Stimulated activated CD8-positive, alpha-beta memory T cell treated with anti-CD3 and anti-CD28 coated beads, Interleukin-2, amount 100 ng/mL, for 1 hour (primary cell): ENCODE measurements at regions not wholly inside any gene's neighbourhood (a gene's known extent, or its start where the extent isn't known, plus 50 kb on each side); places are given as distances from the start of the nearest gene placed in this dataset.

Experiments
- DNase-seq, 2 donors: peaks; one replicate each; pipeline ENCODE4 v3.0.0-alpha.2; 2020; ENCODE audit warnings: low read depth in 2 of 2

DNA sequence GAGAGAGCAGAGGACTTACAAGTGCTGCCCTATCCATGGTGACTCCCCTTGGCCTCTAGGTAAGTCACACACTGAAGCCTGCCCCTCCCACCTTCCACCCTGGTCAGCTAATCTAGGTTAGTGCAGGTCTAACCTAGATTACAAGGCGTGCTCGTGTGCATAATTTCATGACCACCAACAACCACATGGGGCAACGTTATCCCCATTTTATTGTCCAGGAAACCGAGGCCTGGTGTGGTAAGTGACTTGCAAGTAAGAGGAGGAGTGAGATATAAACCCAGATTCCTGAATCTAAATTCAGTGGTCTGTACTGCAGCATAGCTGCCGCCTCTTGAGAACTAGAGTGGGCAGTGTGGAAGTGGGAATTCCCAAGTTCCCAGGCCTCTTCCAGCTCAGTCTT is 171.1 kb downstream of the DAD1 start:
- DNase-seq, result no peak

- no peak for DNase-seq
Observed at GRCh38 chr14:22416193-22416592, 172.8 kb downstream of the DAD1 start.

- DNase-seq, result no peak
Observed at GRCh38 chr14:22415605-22415959, 173.4 kb downstream of the DAD1 start.

DNA sequence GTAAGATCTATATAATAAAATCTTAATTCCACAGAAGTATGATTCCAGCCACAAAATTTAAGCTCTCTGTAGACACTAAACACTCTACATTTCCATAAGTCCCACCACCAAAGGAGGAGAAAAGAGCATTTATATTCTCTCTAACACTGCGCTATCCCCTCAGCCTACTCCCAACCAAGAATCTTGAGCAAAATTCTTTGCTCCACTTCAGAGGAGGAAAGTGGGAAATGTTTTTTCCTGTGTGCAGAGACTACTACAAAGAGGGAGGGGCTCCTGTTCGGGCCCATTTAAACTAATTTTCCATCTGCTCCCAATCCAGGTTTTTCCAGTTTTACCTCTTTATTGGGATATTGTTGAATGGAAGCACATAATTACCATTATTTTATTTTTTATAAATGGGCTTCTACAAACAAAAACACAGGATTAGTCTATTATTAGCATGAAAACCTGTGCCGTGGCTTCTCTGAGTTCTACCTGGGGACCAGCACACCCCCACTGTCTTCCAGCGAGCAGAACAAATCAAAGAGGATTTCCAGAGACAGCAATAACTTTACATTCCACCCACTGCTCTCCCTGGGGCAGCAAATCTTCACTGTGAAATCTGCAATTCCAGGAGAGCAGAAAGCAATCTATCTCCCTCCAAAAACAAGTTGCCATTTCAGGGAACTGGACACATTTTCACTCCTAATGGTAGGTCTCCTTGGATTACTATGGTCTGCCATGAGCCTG is 174.0 kb downstream of the DAD1 start:
- DNase-seq, result no peak

DNA sequence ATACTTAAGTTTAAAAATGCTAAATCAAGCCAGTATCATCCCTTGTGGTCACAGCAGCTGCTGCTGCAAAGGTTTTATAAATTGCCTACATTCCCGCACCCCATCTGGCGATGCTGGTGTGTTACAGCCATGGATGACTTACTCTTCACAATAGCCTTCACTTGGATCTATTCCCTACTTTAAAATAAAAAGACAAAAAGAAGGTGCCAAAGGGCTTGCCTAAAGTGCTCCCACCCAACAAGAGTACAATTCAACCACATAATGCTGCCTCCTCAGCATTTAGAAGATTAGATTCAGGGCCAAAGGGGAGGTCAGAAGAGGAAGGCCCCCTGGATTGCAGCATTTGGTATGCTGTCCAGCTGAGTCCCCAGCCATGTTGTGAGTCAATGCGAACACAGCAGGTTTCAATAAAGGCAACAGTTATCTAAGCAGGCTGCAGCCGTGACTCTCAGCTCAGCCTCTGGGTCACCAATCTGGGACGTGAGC is 176.1 kb downstream of the DAD1 start:
- DNase-seq, result no peak

GRCh38 chr14:22411398-22412055 is 177.5 kb downstream of the DAD1 start:
- no peak for DNase-seq

GRCh38 chr14:22410497-22410896 is 178.5 kb downstream of the DAD1 start:
- no peak for DNase-seq

GRCh38 chr14:22409006-22409405 is 180.0 kb downstream of the DAD1 start:
- no peak for DNase-seq

DNA sequence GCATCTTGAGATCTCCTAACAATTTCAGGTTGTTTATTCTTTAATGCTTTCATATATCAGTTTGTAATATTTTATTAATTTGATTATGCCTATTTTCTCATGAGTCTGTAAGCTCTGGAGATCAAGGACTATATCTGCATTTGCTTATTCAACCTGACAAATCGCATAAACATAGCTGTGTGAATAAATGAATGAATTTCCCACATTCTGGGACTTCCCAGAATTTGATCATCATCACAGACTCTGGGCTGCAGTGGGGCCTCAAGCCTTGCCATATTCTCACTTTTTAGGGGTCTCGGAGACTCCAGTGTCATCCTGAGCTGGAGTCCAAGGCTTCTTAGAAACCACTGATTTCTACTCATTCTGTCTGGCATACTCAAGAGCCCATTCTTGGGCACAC is 180.5 kb downstream of the DAD1 start:
- no peak for DNase-seq

- DNase-seq, result no peak
Observed at GRCh38 chr14:22407033-22407432, 182.0 kb downstream of the DAD1 start.

- DNase-seq, result no peak
Observed at GRCh38 chr14:22405201-22405600, 183.8 kb downstream of the DAD1 start.

DNA sequence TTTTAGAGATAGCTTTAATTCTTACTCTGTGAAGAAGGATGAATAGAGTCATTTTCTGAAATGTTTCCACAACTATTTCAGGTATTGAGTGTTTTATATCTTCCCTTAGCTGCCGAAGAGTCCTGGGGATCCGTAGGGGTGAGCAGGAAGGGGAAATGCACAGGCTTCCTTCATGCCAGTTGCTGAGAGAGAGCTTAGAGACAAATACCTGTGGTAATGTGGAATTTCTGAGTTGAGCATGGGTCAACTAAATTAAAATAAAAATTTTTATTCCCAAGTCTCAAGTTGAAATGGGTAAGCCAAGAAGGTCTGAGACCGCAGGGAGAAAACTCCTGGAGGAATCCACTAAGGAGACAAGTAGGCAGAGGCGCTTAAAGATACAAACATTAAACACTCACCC is 185.7 kb downstream of the DAD1 start:
- no peak for DNase-seq

DNA sequence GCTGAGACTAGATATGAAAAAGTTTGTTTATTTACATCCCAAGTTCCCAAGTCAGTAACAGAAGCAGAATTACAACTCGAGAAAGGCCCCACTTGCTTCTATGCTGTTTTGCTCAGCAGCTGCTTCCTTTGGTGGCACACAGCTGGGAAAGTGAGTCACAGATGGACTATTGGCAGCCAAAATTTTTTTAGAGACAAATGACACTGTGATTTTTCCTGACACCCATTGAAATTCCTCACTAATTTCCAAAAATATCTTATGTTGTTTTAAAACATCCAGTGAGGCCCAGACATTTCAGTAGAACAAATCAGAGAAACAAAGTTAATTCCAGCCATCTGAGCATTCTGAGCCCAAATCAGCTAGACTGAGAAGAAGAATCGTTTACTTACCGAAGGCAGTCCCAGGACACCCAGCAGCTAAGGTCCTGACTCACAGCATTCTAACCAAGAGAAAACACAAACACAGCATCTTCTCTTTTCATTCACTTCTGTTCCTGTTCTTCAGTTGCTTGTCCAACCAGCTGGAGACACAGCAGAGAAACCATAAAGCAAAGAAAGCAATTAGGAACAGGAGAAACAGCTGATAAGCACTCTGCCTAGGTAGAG is 188.3 kb downstream of the DAD1 start:
- DNase-seq, result no peak

- no peak for DNase-seq
Observed at GRCh38 chr14:22399776-22400175, 189.2 kb downstream of the DAD1 start.

DNA sequence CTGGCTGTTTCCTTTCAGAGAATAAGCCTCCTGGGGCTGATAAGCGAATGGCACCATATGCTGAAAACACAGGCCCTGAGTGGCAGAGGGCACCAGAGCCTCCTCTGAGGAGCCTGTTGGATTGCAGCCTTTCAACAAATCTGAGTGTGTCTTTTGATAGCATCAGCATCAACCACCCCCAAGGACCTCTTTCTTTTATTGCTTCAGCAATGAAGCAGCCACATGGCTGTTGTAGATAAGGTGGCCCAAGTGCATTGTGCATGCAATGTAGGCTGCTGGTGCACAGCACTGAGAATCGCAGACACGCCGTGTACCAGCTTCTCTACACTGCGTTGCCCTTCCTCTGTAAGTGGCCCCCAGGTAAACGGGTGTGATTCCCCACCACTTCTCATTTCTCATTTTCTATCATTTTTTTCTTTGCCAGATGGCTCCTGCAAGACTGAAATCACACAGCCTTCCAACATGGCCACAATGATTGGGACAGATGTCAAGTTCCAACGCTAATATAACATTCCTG is 191.7 kb downstream of the DAD1 start:
- no peak for DNase-seq

- no peak for DNase-seq
Observed at GRCh38 chr14:22395803-22396202, 193.2 kb downstream of the DAD1 start.

DNA sequence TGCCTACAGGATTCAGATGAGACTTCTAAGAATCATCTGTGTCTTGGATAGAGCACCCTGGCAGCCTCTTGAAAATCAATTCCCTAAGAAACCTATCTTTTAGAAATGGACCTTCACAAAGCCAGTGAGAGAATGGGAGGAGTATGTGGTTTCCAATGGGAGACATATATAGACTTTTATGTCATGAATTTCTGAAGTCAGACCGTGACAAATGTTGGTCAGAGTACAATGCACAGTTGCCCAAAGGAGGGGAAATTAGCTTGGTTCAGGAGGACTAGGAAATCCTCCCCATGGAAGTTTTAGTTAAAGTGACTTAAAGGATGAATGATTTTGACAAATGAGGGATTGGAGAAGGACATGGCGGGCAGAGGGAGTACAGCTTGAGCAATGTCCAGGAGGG is 194.4 kb downstream of the DAD1 start:
- no peak for DNase-seq

DNA sequence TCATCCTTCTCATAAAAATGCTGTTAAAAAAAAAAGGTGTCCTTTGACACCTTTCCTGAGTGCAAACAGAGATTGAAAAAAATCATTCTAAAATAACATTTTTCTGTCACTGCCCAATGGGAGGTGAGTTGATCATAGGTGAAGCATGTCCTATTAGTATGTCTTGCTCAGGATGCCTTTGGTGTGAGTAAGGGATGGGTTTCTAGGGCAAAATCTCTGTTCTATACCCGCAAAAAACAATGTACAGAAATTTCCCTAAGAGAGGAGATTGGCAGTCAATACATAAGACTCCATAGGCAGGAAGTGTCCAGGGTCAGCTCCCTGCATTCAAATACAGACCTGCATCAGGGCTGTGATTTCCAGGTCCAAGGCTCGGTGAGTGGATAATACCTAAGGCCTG is 195.2 kb downstream of the DAD1 start:
- DNase-seq, result no peak

- no peak for DNase-seq
Observed at GRCh38 chr14:22391908-22392565, 197.0 kb downstream of the DAD1 start.

DNA sequence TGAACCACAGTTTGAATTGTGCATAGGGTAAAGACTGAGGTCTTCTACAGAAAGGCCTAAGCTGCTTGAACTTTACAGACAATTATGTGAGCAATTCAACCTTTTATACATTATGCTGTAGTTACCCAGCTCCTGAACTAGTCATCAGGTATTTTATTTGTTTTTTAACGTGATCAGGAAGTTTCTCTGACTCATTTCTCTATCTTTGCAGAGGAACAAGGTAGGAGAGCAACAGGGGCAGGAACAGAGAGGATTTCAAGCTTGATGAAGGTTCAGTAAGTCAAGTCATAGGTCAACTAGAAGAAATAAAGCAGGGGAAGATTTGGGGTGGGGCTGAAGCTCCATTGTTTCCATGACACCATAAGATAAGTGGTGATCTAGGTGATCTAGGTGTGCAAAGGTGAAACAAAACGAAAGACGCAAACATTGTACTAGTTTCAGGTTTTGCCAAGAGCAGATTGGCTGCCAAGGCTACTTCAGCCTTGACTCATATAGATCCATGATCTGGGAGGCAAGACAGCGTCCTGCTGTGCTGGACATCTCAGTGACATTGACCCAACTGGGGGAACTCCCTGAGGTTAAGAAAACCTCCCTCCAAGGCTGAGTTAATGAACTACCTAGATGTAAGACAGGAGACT is 198.1 kb downstream of the DAD1 start:
- DNase-seq, result no peak

DNA sequence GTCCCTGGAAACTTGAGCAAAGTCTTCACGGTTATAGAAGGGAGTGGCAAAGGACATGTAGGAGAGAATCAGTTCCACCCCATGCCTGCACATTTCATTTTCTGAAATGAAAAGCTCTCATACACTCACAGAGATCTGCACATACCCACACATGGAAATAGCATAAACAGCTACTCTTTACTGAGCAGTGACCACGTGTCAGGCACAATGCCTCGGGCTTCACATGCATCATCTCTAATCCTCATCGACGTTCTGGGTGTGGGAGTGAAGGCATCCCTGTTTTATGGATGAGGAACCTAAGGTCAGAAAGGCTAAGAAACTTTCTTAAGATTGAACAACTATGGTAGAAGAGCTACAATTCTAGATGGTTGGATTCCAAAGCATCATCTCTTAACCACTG is 198.8 kb downstream of the DAD1 start:
- no peak for DNase-seq
